ENCODE measurements at regions not wholly inside any gene's neighbourhood (a gene's known extent, or its start where the extent isn't known, plus 50 kb on each side); places are given as distances from the start of the nearest gene placed in this dataset.

GRCh38 chr17:73735245-73735644 is 91.0 kb upstream of the SDK2 start (continued):
- TF ChIP-seq GABPA (IDR thresholded peaks at IDR 0.05; ENCODE audit: borderline replicate concordance, insufficient read depth, low read length) = no peak
- TF ChIP-seq EGR1 (IDR thresholded peaks at IDR 0.05; ENCODE audit: borderline replicate concordance, low read depth, low read length) = no peak
- no peak for TF ChIP-seq TEAD4 (IDR thresholded peaks at IDR 0.05; ENCODE audit: low read depth, low read length)
- no peak for TF ChIP-seq GTF2F1 (IDR thresholded peaks at IDR 0.05; ENCODE audit: borderline replicate concordance, low read depth, low read length)
